Cerebellar cortex (tissue), 1 donor: ENCODE measurements at regions not wholly inside any gene's neighbourhood (a gene's known extent, or its start where the extent isn't known, plus 50 kb on each side); places are given as distances from the start of the nearest gene placed in this dataset.

Source experiments
- DNase-seq: peaks from one replicate; pipeline ENCODE4 v3.0.0-alpha.2; 2015; ENCODE audit warnings: low spot score

- DNase-seq = no peak
Observed at GRCh38 chr6:6524951-6525350, 63.6 kb upstream of the LY86 start.

DNA sequence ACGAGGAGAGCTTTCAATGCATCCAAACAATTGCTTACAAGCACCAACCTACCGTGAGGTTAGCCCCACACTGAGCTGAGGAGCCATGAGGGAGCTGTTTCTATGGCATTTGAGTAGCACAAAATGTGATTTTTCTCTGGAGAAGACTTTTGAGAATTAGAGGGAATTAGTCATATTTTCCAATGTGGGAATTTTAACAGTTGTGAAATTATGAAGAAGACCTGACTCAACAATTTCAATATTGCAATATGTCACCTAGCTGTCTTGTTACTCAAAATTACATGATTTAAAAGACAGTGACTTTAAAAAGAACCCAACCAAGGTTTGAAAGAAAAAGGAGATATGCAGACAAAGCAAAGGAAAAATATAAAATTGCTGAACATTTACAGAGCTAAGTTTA, 62.6 kb upstream of the LY86 start:
- no peak for DNase-seq

DNA sequence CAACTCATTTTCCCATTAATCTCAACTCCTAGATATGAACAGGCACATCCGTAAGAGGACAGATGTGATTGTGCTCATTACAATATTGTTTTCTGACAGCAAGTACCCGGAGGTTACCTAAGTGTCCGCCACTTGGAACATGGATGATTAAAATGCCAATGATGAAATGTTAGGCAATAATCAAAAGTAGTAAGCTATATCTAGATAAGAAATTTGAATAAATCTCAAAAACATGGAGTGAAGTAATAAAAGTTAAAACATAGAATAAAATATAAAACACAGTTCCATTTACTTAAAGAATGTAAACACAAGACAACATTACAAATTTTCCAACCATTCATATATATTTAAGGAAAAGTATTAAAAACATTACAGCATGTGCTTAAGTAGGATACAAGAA, 59.2 kb upstream of the LY86 start:
- no peak for DNase-seq

DNA sequence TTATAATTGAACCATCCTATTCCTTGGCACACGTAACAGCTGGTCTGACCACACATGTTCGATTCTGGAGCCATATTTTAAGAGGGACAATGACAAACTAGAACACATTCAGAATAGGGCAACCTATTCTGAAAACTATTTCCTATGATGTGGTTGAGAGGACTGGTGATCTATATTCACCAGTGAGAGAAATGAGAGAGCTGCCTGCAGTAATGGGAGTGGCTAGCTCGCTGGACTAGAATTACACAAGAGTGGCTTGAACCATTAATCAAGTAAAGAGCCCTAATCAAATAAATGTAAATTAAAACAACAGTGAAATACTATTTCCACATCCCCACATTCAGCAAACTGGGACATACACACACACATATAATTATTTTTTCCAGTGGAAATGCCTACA, 55.3 kb upstream of the LY86 start:
- no peak for DNase-seq

DNA sequence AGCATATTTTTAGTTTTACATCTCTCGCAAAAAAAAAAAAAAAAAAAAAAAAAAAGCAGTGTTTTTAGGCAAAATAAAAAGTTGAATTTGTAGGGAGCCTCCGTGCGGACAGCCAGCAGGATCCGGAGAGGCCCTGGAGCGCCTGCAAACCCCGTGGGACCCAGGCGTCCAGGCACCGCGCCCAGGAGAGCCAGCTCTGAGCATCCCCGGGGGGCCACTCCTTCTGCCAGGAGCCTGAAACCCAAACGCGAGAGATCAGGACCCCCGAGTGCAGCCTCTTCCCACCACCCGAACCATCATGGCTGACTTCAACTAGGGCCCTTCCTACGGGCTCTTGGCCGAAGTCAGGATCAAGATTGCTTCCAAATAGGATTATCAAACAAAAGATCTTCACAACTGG, 54.1 kb upstream of the LY86 start:
- DNase-seq = no peak

GRCh38 chr6:6537488-6538260, 50.8 kb upstream of the LY86 start:
- DNase-seq = no peak

GRCh38 chr6:6538261-6538660, 50.3 kb upstream of the LY86 start:
- no peak for DNase-seq
